GM19395 (cell line): ENCODE measurements at regions not wholly inside any gene's neighbourhood (a gene's known extent, or its start where the extent isn't known, plus 50 kb on each side); places are given as distances from the start of the nearest gene placed in this dataset.
"Not testable (repeated sequence)": the region's sequence is repeated elsewhere in the genome, so short reads cannot be mapped to it uniquely, and the experiment has no call there.

ENCODE experiments used
- ATAC-seq: cut with Tn5 transposase; IDR thresholded peaks from one replicate; pipeline ENCODE4 v1.9.1; 2021; ENCODE audit warnings: mild to moderate bottlenecking, moderate library complexity; ENCODE audit not compliant: unreplicated experiment

GRCh38 chr12:124373701-124374100, 78.8 kb downstream of the RFLNA start:
- ATAC-seq, result not testable (repeated sequence)

GRCh38 chr12:124372831-124373230, 77.9 kb downstream of the RFLNA start:
- no peak for ATAC-seq

- no peak for ATAC-seq
Measured at GRCh38 chr12:124371970-124372555, 77.2 kb downstream of the RFLNA start.

- ATAC-seq, result no peak
Measured at GRCh38 chr12:124371366-124371765, 76.5 kb downstream of the RFLNA start.

- ATAC-seq, result no peak
Measured at GRCh38 chr12:124370851-124371250, 76.0 kb downstream of the RFLNA start.

- ATAC-seq, result no peak
Measured at GRCh38 chr12:124370384-124370783, 75.5 kb downstream of the RFLNA start.

- ATAC-seq, result no peak
Measured at GRCh38 chr12:124369827-124370378, 75.0 kb downstream of the RFLNA start.

GRCh38 chr12:124369055-124369826, 74.3 kb downstream of the RFLNA start:
- no peak for ATAC-seq

- no peak for ATAC-seq
Measured at GRCh38 chr12:124368421-124369032, 73.6 kb downstream of the RFLNA start.

GRCh38 chr12:124365726-124366430, 71.0 kb downstream of the RFLNA start:
- ATAC-seq, result no peak
